Activated T-cell treated with anti-CD3 and anti-CD28 coated beads, Interleukin-2, amount 50 U/mL, for 1 hour (primary cell): ENCODE measurements at regions not wholly inside any gene's neighbourhood (a gene's known extent, or its start where the extent isn't known, plus 50 kb on each side); places are given as distances from the start of the nearest gene placed in this dataset.

ENCODE experiments used
- DNase-seq: peaks from one replicate; pipeline ENCODE4 v3.0.0-alpha.2; 2020

GRCh38 chr3:44179246-44179645 lies 62.4 kb upstream of the TOPAZ1 start:
- DNase-seq, result no peak

DNA sequence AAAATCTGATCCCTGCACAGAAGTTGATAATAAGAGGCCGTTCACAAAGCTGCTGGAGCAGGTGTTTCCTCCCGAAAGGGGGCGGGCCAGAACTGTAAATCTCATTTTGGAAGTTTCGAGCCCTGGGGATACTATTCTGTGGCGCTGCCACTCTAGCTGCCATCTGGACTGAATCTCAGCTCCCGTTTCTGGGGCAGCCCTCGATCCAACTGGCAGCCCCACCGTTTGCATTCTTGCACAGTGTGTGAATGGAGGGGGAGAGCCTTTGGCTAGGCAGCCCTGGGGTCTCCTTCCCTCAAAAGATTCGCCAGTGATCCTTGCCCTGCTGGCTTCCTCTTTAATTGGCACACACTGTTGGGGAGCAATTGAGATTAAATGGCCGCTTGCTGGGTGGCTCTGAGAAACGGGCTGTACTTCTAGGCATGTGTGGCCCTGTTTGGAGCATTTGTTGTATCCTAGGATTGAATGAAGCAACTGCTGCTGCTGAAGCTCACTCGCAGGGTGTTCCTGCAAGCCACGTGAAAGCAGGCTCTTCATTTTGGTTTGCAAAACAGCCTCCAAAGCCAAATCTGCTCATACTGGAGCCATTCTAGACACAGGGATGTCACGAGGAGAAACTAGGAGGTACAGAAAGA lies 57.2 kb upstream of the TOPAZ1 start:
- no peak for DNase-seq

GRCh38 chr3:44185396-44185915 lies 56.2 kb upstream of the TOPAZ1 start:
- no peak for DNase-seq

DNA sequence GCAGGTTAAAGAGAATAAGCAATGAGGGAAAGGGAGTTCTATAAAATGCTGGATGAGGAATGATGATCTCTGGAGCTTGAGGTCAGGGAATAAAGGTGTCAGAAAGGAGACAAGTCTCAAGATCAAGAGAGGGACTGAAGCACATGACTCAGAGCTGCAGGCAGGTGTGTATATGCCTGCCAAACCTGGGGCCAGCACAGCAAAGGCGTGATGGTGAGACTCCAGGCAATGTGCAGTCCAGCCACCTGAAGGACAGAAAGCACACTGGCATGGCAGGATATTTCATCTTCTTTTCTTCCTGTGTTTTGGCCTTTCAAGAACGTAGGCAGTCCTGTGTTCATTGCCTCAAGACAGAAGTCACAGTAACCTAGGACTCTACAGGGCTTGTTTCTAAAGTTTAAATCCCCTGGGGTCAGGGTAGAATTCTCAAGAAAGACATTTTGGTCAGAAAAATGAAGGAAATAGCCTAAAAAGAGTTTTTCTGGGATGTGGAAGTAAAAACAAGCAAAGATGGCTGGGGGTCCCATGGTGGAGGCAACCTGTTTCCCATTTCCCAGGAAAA lies 55.5 kb upstream of the TOPAZ1 start:
- no peak for DNase-seq

GRCh38 chr3:44186712-44187111 lies 55.0 kb upstream of the TOPAZ1 start:
- DNase-seq, result no peak
